GM19240 (cell line): ENCODE measurements at regions not wholly inside any gene's neighbourhood (a gene's known extent, or its start where the extent isn't known, plus 50 kb on each side); places are given as distances from the start of the nearest gene placed in this dataset.
"Not testable (repeated sequence)": the region's sequence is repeated elsewhere in the genome, so short reads cannot be mapped to it uniquely, and the experiment has no call there.

Experiments
- DNase-seq: peaks from one replicate; pipeline ENCODE4 v3.0.0; 2011; ENCODE audit warnings: low spot score; ENCODE audit not compliant: insufficient read length

- DNase-seq = no peak
Measured at GRCh38 chr5:145585443-145586148, 249.5 kb downstream of the PRELID2 start.

GRCh38 chr5:145579301-145579700, 255.8 kb downstream of the PRELID2 start:
- DNase-seq = no peak

- DNase-seq = no peak
Measured at GRCh38 chr5:145574889-145575573, 260.1 kb downstream of the PRELID2 start.

GRCh38 chr5:145568581-145568980, 266.6 kb downstream of the PRELID2 start:
- DNase-seq = no peak

- DNase-seq = no peak
Measured at GRCh38 chr5:145562931-145563330, 272.2 kb downstream of the PRELID2 start.

- no peak for DNase-seq
Measured at GRCh38 chr5:145558288-145558687, 276.9 kb downstream of the PRELID2 start.

GRCh38 chr5:145557345-145557744, 277.8 kb downstream of the PRELID2 start:
- no peak for DNase-seq

GRCh38 chr5:145554399-145554798, 280.7 kb downstream of the PRELID2 start:
- no peak for DNase-seq

- no peak for DNase-seq
Measured at GRCh38 chr5:145553177-145553576, 282.0 kb downstream of the PRELID2 start.

- no peak for DNase-seq
Measured at GRCh38 chr5:145551714-145552113, 283.4 kb downstream of the PRELID2 start.

GRCh38 chr5:145548097-145548496, 287.0 kb downstream of the PRELID2 start:
- DNase-seq = no peak

- DNase-seq = no peak
Measured at GRCh38 chr5:145544401-145544800, 290.7 kb downstream of the PRELID2 start.

GRCh38 chr5:145543968-145544367, 291.2 kb downstream of the PRELID2 start:
- no peak for DNase-seq

- no peak for DNase-seq
Measured at GRCh38 chr5:145540375-145540774, 294.8 kb downstream of the PRELID2 start.

- no peak for DNase-seq
Measured at GRCh38 chr5:145539201-145539600, 295.9 kb downstream of the PRELID2 start.

GRCh38 chr5:145536133-145536532, 299.0 kb downstream of the PRELID2 start:
- DNase-seq = no peak

GRCh38 chr5:145531038-145531734, 304.0 kb downstream of the PRELID2 start:
- DNase-seq = no peak

- no peak for DNase-seq
Measured at GRCh38 chr5:145521523-145521922, 313.6 kb downstream of the PRELID2 start.

GRCh38 chr5:145521066-145521465, 314.1 kb downstream of the PRELID2 start:
- DNase-seq = no peak

- no peak for DNase-seq
Measured at GRCh38 chr5:145520335-145520734, 314.8 kb downstream of the PRELID2 start.

GRCh38 chr5:145517588-145517987, 317.6 kb downstream of the PRELID2 start:
- not testable (repeated sequence) for DNase-seq

GRCh38 chr5:145511351-145511750, 323.8 kb downstream of the PRELID2 start:
- no peak for DNase-seq
